ENCODE measurements at regions not wholly inside any gene's neighbourhood (a gene's known extent, or its start where the extent isn't known, plus 50 kb on each side); places are given as distances from the start of the nearest gene placed in this dataset.
A peak's percentile ranks its signal among the peaks of the same experiment; 100 is the strongest.
"Not testable (repeated sequence)": the region's sequence is repeated elsewhere in the genome, so short reads cannot be mapped to it uniquely, and the experiment has no call there.

- no peak for DNase-seq (ENCODE audit: low read depth in 3 of 3)
These were observed 52.7 kb upstream of the NCK2 start for GRCh38 chr2:105691947-105692390.

DNA sequence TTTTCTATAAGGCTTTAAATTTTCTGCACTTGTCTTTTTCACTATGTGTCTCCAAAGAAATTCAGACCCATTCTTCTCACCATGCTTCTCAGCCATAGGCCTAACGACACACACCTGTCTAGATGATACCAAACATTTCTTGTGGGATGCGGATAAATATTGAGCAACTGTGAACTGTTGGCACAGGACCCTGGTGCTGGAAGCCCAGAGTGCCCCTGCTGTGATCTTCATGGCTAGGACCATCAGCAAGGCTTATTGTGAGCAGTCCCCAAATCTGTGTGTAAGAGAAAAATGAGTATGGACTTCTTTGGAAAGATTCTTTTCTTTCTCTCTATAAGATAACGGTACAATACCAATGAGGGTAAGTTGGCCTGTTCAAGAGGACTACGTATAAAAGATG is 54.1 kb upstream of the NCK2 start:
- DNase-seq (ENCODE audit: low read depth in 3 of 3) = no peak

- no peak for DNase-seq (ENCODE audit: low read depth in 3 of 3)
These were observed 55.2 kb upstream of the NCK2 start for GRCh38 chr2:105689484-105689883.

DNA sequence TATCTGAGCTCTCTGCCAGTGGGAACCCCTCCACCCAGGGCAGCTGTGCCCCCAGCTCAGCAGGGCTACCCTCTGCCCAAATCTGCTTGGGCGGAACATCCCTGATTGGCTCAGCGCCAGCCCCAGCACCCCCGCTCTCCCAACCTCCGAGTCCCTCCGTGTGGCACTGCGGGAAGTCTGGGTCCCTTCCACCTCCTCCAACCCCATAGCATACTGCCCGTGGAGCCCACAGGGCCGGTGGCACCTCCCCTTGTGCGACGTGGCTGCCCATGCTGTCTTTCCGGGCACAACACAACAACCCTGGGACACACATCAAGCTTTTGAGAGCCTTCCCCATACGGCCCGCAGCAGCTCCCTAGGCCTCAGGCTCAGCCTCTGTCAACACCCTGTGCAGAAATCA is 55.8 kb upstream of the NCK2 start:
- DNase-seq (ENCODE audit: low read depth in 3 of 3) = no peak

GRCh38 chr2:105686588-105686987 is 58.1 kb upstream of the NCK2 start:
- DNase-seq (ENCODE audit: low read depth in 3 of 3) = no peak

- DNase-seq (ENCODE audit: low read depth in 3 of 3) = no peak
These were observed 61.7 kb upstream of the NCK2 start for GRCh38 chr2:105683011-105683492.

GRCh38 chr2:105682401-105682800 is 62.3 kb upstream of the NCK2 start:
- DNase-seq (ENCODE audit: low read depth in 3 of 3) = no peak

DNA sequence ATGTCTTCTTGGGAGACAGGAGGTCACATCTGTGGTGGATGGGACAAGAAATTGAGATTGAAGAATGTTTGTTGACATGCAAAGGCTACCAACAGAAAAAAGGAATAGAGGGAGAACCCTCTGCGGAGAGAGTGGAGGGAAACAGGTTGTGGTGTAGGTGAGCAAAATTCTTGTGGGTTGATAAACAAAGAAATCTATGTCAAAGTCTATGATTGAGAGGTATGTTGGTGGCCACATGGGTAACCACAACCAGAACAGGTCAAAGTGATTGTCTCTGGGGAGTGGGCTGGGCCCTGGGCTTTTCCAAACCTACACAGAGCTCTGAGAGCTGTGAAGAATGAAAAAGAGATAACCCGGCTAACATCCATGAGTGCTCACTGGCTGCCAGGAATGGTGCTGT is 62.8 kb upstream of the NCK2 start:
- DNase-seq (ENCODE audit: low read depth in 3 of 3) = no peak

GRCh38 chr2:105680357-105680756 is 64.4 kb upstream of the NCK2 start:
- DNase-seq (ENCODE audit: low read depth in 3 of 3) = no peak

DNA sequence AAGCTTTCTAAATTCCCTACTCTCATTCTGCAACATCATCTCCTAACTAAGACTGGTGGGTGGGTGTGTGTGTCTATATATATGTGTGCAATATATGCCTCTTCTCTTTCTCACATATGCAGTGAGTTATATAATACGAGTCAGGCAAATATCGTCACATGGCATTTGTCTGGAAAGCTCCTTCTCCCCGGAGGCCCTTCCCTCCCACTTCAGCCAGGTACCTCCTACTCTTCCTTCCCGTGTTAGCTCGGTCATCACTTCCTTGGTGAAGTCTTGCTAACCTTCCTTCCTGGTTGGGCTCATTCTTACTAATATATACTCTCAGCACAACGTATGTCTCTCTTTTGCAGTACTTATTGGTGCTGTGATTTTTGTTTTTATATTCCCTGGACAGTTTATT is 66.4 kb upstream of the NCK2 start:
- no peak for DNase-seq (ENCODE audit: low read depth in 3 of 3)

DNA sequence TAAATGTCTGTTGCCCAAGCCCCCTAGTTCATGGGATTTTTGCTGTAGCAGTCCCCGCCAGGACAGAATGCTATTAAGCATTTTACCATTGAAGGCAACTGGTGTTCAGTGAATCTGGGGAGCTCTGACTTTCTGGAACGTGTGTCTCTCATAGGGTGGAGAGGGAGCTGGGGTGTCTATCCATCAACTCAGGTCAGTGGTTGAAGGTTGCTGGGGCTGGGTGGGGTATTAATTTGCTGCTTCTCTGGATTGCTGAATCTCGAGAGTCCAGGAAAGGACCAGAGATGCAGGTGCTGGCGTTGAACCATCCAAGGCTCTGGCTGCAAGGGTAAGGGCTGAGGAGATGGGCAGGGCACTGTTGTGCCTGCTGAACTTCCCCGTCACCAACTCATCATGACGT is 66.8 kb upstream of the NCK2 start:
- DNase-seq (ENCODE audit: low read depth in 3 of 3) = no peak

GRCh38 chr2:105675841-105676240 is 68.9 kb upstream of the NCK2 start:
- DNase-seq (ENCODE audit: low read depth in 3 of 3) = no peak

GRCh38 chr2:105674859-105675541 is 69.7 kb upstream of the NCK2 start:
- DNase-seq (ENCODE audit: low read depth in 3 of 3) = peak; percentile 20 to 48 (median 30)

GRCh38 chr2:105674401-105674800 is 70.3 kb upstream of the NCK2 start:
- DNase-seq (ENCODE audit: low read depth in 3 of 3) = no peak

- DNase-seq (ENCODE audit: low read depth in 3 of 3) = no peak
These were observed 73.6 kb upstream of the NCK2 start for GRCh38 chr2:105671156-105671555.

GRCh38 chr2:105669384-105669891 is 75.3 kb upstream of the NCK2 start:
- DNase-seq (ENCODE audit: low read depth in 3 of 3) = no peak

DNA sequence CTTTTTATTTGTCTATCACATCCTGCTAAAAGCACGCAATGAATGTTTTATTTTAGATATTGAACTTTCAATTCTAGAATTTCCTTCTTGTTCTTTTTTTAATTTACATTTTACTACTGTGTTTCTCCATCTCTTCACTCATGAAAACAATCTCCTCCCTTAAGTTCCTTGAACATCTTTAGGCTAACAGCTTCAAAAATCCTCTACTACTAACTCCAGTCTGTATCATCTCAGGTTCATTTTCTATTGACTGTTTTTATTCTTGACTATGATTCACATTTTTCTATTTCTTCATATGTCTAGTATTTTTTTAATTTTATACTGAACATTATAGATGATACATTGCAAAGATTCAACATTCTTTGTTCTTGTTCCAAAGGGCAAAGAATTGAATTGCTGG is 79.2 kb upstream of the NCK2 start:
- DNase-seq (ENCODE audit: low read depth in 3 of 3) = no peak

- DNase-seq (ENCODE audit: low read depth in 3 of 3) = no peak
These were observed 84.2 kb upstream of the NCK2 start for GRCh38 chr2:105660489-105660888.

DNA sequence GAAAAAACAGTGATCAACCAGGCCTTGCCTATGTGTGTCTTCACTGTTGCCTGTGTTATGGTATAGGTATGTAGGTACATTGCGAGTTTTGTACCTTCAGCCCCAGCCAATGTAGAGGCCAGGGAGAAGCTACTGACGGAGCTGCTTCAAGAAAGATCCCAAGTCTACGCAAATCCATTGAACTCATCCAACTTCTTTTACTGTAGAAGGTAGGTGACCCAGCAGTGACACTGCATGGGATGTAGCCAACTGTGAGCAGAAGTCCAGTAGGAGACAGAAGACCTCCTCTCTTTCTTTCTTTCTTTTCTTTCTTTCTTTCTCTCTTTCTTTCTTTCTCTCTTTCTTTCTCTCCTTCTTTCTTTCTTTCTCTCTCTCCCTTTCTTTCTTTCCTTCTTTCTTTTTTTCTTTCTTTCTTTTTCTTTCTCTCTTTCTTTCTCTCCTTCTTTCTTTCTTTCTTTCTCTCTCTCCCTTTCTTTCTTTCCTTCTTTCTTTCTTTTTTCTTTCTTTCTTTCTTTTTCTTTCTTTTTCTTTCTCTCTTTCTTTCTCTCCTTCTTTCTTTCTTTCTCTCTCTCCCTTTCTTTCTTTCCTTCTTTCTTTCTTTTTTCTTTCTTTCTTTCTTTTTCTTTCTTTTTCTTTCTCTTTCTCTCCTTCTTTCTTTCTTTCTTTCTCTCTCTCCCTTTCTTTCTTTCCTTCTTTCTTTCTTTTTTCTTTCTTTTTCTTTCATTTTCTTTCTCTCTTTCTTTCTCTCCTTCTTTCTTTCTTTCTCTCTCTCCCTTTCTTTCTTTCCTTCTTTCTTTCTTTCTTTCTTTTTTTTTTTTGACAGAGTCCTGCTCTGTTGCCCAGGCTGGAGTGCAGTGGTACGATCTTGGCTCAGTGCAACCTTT is 88.7 kb upstream of the NCK2 start:
- DNase-seq (ENCODE audit: low read depth in 3 of 3) = not testable (repeated sequence)

- DNase-seq (ENCODE audit: low read depth in 3 of 3) = no peak
These were observed 89.5 kb upstream of the NCK2 start for GRCh38 chr2:105655244-105655643.

GRCh38 chr2:105654474-105655004 is 90.2 kb upstream of the NCK2 start:
- no peak for DNase-seq (ENCODE audit: low read depth in 3 of 3)

GRCh38 chr2:105653302-105653701 is 91.4 kb upstream of the NCK2 start:
- no peak for DNase-seq (ENCODE audit: low read depth in 3 of 3)
